Activated naive CD4-positive, alpha-beta T cell treated with anti-CD3 and anti-CD28 coated beads, Interleukin-2, amount 50 U/mL, for 24 hours (primary cell): ENCODE measurements at regions not wholly inside any gene's neighbourhood (a gene's known extent, or its start where the extent isn't known, plus 50 kb on each side); places are given as distances from the start of the nearest gene placed in this dataset.
"Not testable (repeated sequence)": the region's sequence is repeated elsewhere in the genome, so short reads cannot be mapped to it uniquely, and the experiment has no call there.

Source experiments
- H3K27ac Mint-ChIP-seq: one replicate; pipeline ENCODE4 v1.8.0; 2021; ENCODE audit warnings: mild to moderate bottlenecking, mixed read lengths
- H3K27me3 Mint-ChIP-seq: one replicate; pipeline ENCODE4 v1.8.0; 2021; ENCODE audit warnings: mixed read lengths
- H3K36me3 Mint-ChIP-seq: one replicate; pipeline ENCODE4 v1.8.0; 2021; ENCODE audit warnings: mixed read lengths
- H3K4me1 Mint-ChIP-seq: one replicate; pipeline ENCODE4 v1.8.0; 2021; ENCODE audit warnings: mixed read lengths
- H3K4me3 Mint-ChIP-seq: one replicate; pipeline ENCODE4 v1.8.0; 2021; ENCODE audit warnings: mild to moderate bottlenecking, mixed read lengths
- H3K9me3 Mint-ChIP-seq: one replicate; pipeline ENCODE4 v1.8.0; 2021; ENCODE audit warnings: mixed read lengths

DNA sequence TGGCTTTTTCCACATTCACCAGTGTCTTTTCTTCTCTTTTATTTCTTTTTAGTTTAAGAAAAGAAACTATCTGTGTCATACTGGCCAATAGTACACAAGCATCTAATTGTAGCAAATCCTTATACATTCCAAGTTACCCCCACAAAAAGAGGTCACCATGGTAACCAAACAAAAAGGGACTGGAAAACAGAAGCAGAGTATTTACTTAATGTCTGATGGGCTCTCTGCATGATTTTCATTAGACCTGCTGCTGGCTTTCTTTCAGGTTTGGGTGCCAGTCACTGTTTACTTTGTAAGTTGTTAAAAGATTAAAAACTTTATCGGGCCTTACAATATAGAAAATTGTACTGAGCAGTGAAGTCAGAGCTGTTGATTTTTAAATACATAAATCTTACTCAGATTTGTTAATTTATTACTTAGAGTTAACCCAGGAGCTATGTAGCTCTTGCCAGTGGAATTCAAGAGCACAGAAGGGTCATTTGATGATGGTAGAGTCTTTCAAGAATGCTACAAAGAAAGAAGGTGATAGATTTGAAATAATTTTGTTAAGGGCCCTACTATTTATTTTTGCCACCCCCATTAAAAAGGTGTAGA lies 123.9 kb downstream of the BRMS1L start:
- Mint-ChIP-seq H3K4me3 (no peak overlapping the region), H3K4me1 (no peaks in the 10 kb centered on the region), H3K27ac (no peak overlapping the region), H3K9me3 (no peaks in the 10 kb centered on the region), H3K36me3 (no peaks in the 10 kb centered on the region), H3K27me3 (no peaks in the 10 kb centered on the region)

DNA sequence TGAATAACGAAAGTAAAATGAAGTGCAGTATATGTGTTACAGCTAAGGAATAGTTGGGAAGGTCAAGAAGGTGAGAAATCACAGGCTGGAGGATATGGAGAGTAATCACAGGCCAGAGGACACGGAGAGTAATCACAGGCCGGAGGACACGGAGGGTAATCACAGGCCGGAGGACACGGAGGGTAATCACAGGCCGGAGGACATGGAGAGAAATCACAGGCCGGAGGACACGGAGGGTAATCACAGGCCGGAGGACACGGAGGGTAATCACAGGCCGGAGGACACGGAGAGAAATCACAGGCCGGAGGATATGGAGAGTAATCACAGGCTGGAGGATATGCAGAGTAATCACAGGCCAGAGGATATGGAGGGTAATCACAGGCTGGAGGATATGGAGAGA lies 121.8 kb downstream of the BRMS1L start:
- not testable (repeated sequence) for H3K9me3 Mint-ChIP-seq, H3K4me3 Mint-ChIP-seq, H3K27me3 Mint-ChIP-seq, H3K4me1 Mint-ChIP-seq, H3K36me3 Mint-ChIP-seq
- peak overlapping the region; percentile 8 for H3K27ac Mint-ChIP-seq

DNA sequence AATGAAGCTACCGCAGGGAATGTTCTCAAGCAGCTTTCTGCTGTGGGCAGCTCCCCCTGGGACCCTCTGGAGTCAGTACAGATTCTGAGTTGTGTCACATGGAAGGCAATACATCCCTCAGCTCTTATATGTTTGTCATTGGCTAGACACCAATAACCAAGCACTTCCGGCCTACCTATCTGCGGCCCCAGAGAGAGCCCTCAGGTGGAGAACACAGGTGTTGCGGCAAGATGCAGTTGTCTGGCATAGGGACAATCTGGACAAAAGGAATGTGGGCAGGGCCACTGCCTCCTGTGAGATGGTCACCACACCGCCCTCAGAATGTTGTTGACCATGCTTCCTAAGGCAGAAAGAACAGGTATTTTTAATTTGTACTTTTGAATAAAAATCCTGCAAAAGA lies 118.7 kb downstream of the BRMS1L start:
- H3K4me3 Mint-ChIP-seq, result no peak overlapping the region
- no peaks in the 10 kb centered on the region for H3K9me3 Mint-ChIP-seq
- peaks cover 5% of the 10 kb centered on the region for H3K4me1 Mint-ChIP-seq
- no peak overlapping the region for H3K27ac Mint-ChIP-seq
- no peaks in the 10 kb centered on the region for H3K27me3 Mint-ChIP-seq
- H3K36me3 Mint-ChIP-seq, result no peaks in the 10 kb centered on the region

DNA sequence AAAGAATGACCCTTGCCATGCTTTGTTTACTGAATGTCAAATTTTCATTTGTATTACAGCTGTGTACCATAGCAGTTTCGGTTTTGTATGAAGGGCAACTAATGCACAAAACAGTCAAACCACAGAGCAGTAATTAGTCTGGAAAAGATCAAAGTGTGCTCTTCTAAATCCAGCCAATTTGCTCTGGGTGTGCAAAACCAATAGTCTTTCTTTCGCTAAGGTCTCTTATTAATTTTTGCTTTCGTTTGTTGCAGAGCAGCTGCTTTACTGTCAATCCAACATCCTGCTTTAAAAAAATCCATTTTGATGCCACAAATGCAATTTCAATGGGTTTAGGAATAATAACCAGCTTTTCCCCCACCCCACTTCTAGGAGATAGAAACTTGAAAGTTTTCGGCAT lies 114.2 kb downstream of the BRMS1L start:
- no peak overlapping the region for H3K27ac Mint-ChIP-seq
- H3K4me3 Mint-ChIP-seq, result no peak overlapping the region
- peaks cover 5% of the 10 kb centered on the region for H3K4me1 Mint-ChIP-seq
- H3K9me3 Mint-ChIP-seq, result no peaks in the 10 kb centered on the region
- no peaks in the 10 kb centered on the region for H3K36me3 Mint-ChIP-seq
- H3K27me3 Mint-ChIP-seq, result peaks cover 1% of the 10 kb centered on the region

DNA sequence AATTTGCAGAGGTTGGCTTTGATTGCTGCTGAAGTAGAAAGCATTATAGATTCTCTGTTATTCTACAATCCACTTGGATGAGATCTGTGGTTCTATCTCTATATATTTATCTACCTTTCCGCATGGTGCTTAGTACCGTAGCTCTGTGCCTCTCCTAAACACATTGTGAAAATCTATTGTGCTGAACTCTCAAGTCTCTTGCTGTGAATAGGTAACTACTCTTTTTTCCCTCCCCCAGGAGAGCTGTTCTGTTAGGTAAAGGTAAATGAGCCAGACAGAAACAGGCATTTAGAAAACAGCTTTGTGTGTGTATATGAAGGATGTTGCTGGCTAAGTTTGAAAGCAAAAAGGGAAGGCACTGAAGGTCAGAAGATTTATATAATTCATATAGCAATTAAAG lies 112.6 kb downstream of the BRMS1L start:
- Mint-ChIP-seq H3K36me3 (no peaks in the 10 kb centered on the region), H3K4me3 (no peak overlapping the region), H3K4me1 (peaks cover 12% of the 10 kb centered on the region), H3K9me3 (no peaks in the 10 kb centered on the region), H3K27me3 (peaks cover 1% of the 10 kb centered on the region), H3K27ac (no peak overlapping the region)

DNA sequence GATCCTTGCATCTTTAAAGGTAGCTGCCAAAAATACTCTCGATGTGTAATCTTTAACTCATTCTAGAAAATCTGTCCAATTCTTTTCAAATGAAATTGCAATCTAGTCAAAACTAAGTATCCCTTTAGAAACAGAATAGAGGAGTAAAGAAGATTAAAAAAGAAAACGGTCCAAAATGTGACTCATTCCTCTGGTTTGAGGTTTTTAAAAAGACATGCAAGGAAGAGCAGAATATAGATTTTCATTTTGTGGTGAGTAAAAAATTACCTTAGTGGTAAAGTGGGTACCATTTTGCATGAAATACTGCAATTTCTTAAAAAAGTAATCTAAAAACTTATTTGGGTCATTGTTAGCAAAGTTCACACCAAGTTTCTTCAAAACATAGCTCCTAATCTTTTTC lies 108.4 kb downstream of the BRMS1L start:
- Mint-ChIP-seq H3K4me3 (no peak overlapping the region), H3K9me3 (no peaks in the 10 kb centered on the region), H3K27me3 (peaks cover 1% of the 10 kb centered on the region), H3K36me3 (no peaks in the 10 kb centered on the region), H3K4me1 (peaks cover 26% of the 10 kb centered on the region), H3K27ac (no peak overlapping the region)

DNA sequence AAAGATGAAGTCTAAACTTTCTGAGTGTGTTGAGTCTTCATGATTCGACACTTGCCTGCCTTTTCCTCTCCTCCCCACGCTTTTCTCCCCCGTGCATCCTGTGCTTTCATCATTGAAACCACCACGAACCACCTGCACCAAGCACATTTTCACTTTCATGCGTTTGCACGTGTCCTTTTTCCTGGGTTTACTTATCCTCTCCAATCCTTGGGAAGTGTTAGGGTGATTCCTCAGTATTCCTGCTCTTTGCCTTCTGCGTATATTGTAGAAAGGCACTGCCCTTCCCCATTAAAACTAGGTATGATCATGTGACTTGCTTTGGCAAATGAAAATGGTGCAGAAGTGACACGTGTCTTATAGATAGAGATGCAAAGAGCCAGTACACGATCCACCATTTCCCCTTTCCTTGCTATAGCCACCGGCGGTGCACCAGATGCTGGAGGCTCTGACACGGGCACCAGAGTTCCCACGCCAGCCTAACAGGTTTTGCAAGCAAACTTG lies 106.6 kb downstream of the BRMS1L start:
- Mint-ChIP-seq H3K27me3 (no peaks in the 10 kb centered on the region), H3K9me3 (no peaks in the 10 kb centered on the region), H3K4me1 (peaks cover 26% of the 10 kb centered on the region), H3K27ac (peak overlapping the region; percentile 90), H3K4me3 (peak overlapping the region; percentile 84), H3K36me3 (no peaks in the 10 kb centered on the region)

DNA sequence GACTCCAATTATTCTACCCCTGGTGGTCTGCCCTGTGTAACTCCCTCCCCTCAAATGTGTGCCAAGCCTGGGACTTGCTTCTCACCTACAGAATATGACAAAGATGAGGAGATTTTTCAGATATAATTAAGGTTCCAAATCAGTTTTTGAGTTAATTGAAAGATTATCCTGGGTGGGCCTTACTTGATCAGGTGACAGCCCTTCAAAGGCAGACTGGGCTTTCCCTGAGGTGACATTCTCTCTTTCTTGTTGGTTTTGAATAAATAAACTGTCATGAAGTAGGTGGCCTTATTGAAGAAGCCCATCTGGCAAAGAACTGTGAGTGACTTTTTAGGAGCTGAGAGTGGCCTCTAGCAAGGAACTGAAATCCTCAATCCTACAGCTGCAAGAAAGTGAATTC lies 106.0 kb downstream of the BRMS1L start:
- Mint-ChIP-seq H3K27ac (no peak overlapping the region), H3K9me3 (no peaks in the 10 kb centered on the region), H3K36me3 (no peaks in the 10 kb centered on the region), H3K4me1 (peaks cover 26% of the 10 kb centered on the region), H3K27me3 (no peaks in the 10 kb centered on the region), H3K4me3 (peak overlapping the region; percentile 84)

DNA sequence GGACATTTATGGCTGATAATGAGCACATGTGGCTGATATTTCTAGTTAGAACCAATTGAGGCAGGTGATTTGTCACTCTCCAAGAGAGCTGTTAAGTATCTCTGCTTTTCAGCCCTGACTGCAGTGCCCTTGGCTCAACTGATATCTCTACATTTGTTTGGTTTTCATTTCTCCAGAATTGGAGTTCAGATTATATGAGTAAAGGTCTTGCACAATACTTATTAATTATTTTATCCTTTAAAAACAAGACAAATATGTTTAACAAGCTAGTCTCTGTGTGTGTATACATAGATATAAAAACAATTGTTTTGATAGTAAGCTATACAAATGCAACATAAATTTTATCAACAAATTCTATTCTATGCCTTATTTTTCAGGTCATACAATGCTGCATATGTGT lies 105.2 kb downstream of the BRMS1L start:
- Mint-ChIP-seq H3K4me3 (no peak overlapping the region), H3K4me1 (peaks cover 26% of the 10 kb centered on the region), H3K27ac (no peak overlapping the region), H3K9me3 (no peaks in the 10 kb centered on the region), H3K36me3 (no peaks in the 10 kb centered on the region), H3K27me3 (no peaks in the 10 kb centered on the region)

DNA sequence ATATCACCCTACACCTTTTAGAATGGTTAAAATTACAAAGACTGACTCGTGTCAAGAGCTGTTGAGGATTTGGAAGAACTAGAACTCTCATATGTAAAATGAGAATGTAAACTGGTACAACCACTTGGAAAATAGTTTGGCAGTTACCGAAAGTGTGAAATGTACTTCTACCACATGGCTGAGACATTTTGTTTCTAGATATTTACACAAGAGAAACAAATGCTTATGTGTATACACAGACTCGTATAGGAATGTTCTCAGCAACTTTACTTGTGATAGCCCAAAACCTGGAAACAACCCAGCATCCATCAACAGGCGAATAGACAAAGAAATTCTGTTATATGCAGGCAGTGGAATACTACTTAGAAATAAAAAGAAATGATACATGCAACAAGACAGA lies 103.0 kb downstream of the BRMS1L start:
- Mint-ChIP-seq H3K27me3 (no peaks in the 10 kb centered on the region), H3K4me3 (no peak overlapping the region), H3K4me1 (peaks cover 19% of the 10 kb centered on the region), H3K9me3 (no peaks in the 10 kb centered on the region), H3K36me3 (no peaks in the 10 kb centered on the region), H3K27ac (no peak overlapping the region)

DNA sequence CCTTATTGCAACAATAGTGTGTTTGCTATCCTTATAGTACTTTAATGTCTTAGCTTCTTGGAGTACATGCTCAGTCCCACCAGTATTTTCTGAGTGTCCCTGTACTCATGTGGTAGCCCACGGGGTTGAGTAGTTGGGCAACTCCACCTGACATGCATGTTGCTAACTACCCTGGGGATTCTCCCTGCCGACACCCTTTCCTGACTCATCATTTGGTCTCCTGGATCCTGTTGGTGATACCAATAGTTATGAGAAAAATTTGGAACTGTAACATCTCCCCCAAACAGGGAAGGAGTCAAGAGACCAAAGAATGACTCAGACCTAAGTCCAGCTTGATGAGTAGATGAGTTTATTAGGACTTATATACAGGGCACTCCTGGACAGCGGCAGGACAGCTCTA lies 101.6 kb downstream of the BRMS1L start:
- no peak overlapping the region for H3K27ac Mint-ChIP-seq
- H3K36me3 Mint-ChIP-seq, result no peaks in the 10 kb centered on the region
- no peaks in the 10 kb centered on the region for H3K27me3 Mint-ChIP-seq
- peaks cover 9% of the 10 kb centered on the region for H3K4me1 Mint-ChIP-seq
- H3K4me3 Mint-ChIP-seq, result no peak overlapping the region
- H3K9me3 Mint-ChIP-seq, result no peaks in the 10 kb centered on the region

DNA sequence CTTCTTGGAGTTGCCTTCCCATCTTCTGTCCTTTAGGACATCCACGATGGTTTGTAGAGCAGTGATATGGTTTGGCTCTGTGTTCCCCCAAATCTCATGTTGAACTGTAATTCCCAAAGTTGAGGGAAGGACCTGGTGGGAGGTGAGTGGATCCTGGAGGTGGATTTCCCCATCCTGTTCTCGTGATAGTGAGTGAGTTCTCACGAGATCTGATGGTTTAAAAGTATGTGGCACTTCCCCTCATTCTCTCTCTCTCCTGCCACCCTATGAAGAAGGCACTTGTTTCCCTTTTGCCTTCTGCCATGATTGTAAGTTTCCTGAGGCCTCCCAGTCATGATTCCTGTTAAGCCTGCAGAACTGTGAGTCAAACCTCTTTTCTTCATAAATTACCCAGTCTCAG lies 99.2 kb downstream of the BRMS1L start:
- H3K4me1 Mint-ChIP-seq, result no peaks in the 10 kb centered on the region
- no peaks in the 10 kb centered on the region for H3K9me3 Mint-ChIP-seq
- H3K27me3 Mint-ChIP-seq, result no peaks in the 10 kb centered on the region
- no peaks in the 10 kb centered on the region for H3K36me3 Mint-ChIP-seq
- H3K4me3 Mint-ChIP-seq, result no peak overlapping the region
- no peak overlapping the region for H3K27ac Mint-ChIP-seq

DNA sequence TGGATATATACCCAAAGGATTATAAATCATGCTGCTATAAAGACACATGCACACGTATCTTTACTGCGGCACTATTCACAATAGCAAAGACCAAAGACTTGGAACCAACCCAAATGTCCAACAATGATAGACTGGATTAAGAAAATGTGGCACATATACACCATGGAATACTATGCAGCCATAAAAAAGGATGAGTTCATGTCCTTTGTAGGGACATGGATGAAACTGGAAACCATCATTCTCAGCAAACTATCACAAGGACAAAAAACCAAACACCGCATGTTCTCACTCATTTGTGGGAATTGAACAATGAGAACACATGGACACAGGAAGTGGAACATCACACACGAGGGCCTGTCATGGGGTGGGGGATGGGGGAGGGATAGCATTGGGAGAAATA lies 96.5 kb downstream of the BRMS1L start:
- not testable (repeated sequence) for H3K4me3 Mint-ChIP-seq, H3K36me3 Mint-ChIP-seq, H3K27me3 Mint-ChIP-seq, H3K9me3 Mint-ChIP-seq, H3K4me1 Mint-ChIP-seq, H3K27ac Mint-ChIP-seq

DNA sequence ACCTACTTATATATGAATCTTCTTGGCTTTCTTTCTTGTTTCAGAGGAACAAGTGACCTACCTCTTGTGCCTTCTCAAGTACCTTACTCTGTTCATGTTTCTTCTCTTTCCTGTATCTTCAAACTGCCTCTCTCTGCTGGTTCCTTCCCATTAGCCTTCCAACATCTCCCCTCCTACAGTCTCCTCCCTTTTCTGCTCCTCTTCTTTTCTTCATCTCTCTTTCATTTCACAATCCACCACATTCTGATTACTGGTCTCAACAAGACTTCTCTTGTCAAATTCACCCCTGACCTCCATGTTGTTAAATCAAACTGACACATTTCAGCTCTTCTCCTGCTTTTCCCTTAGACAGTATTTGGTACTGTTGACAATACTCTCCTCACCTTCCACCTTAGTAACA lies 95.6 kb downstream of the BRMS1L start:
- no peak overlapping the region for H3K4me3 Mint-ChIP-seq
- H3K9me3 Mint-ChIP-seq, result peaks cover 9% of the 10 kb centered on the region
- no peaks in the 10 kb centered on the region for H3K27me3 Mint-ChIP-seq

More for the DNA sequence above, 95.6 kb downstream of the BRMS1L start:
- no peaks in the 10 kb centered on the region for H3K4me1 Mint-ChIP-seq
- peaks cover 4% of the 10 kb centered on the region for H3K36me3 Mint-ChIP-seq
- no peak overlapping the region for H3K27ac Mint-ChIP-seq
